ENCODE measurements at regions not wholly inside any gene's neighbourhood (a gene's known extent, or its start where the extent isn't known, plus 50 kb on each side); places are given as distances from the start of the nearest gene placed in this dataset.

GRCh38 chr4:156553659-156554058 is 417.9 kb downstream of the PDGFC start:
- H3K4me3 ChIP-seq = no peak overlapping the region

GRCh38 chr4:156547891-156548290 is 423.7 kb downstream of the PDGFC start:
- no peaks in the 10 kb centered on the region for H3K9me3 ChIP-seq
- intact Hi-C loops (cut with DNase I) = no loop called here
- H3K9ac ChIP-seq (ENCODE audit: low read depth in 2 of 2, low read length in 2 of 2) = no peak overlapping the region
- H3K4me3 ChIP-seq = no peak overlapping the region
- no peak for TF ChIP-seq CTCF (IDR thresholded peaks at IDR 0.05)
- H3K36me3 ChIP-seq = no peaks in the 10 kb centered on the region
- DNase-seq = no peak
- H3K4me1 ChIP-seq = no peaks in the 10 kb centered on the region
- H3K27ac ChIP-seq = no peak overlapping the region
- no peaks in the 10 kb centered on the region for H3K27me3 ChIP-seq

More at GRCh38 chr4:156553659-156554058, 417.9 kb downstream of the PDGFC start:
- no peak for DNase-seq
- Histone ChIP-seq H3K4me1 (no peaks in the 10 kb centered on the region), H3K9me3 (no peaks in the 10 kb centered on the region), H3K27me3 (no peaks in the 10 kb centered on the region), H3K36me3 (no peaks in the 10 kb centered on the region), H3K27ac (no peak overlapping the region), H3K9ac (ENCODE audit: low read depth in 2 of 2, low read length in 2 of 2) (no peak overlapping the region)
- no peak for TF ChIP-seq CTCF (IDR thresholded peaks at IDR 0.05)
- intact Hi-C loops (cut with DNase I) = no loop called here

- TF ChIP-seq CTCF (IDR thresholded peaks at IDR 0.05) = no peak
- Histone ChIP-seq H3K4me3 (no peak overlapping the region), H3K27me3 (no peaks in the 10 kb centered on the region), H3K9me3 (no peaks in the 10 kb centered on the region), H3K36me3 (no peaks in the 10 kb centered on the region), H3K9ac (ENCODE audit: low read depth in 2 of 2, low read length in 2 of 2) (no peak overlapping the region), H3K27ac (no peak overlapping the region), H3K4me1 (no peaks in the 10 kb centered on the region)
- no peak for DNase-seq
- intact Hi-C loops (cut with DNase I) = no loop called here
Observed at GRCh38 chr4:156547439-156547838, 424.2 kb downstream of the PDGFC start.

- H3K9ac ChIP-seq (ENCODE audit: low read depth in 2 of 2, low read length in 2 of 2) = no peak overlapping the region
- H3K27ac ChIP-seq = no peak overlapping the region
Observed at GRCh38 chr4:156545003-156545785, 426.4 kb downstream of the PDGFC start.

GRCh38 chr4:156539376-156539775 is 432.2 kb downstream of the PDGFC start:
- no peak for DNase-seq
- H3K9me3 ChIP-seq = no peaks in the 10 kb centered on the region
- intact Hi-C loops (cut with DNase I) = no loop called here
- no peaks in the 10 kb centered on the region for H3K27me3 ChIP-seq
- H3K4me3 ChIP-seq = no peak overlapping the region
- H3K9ac ChIP-seq (ENCODE audit: low read depth in 2 of 2, low read length in 2 of 2) = no peak overlapping the region
- no peaks in the 10 kb centered on the region for H3K4me1 ChIP-seq
- H3K36me3 ChIP-seq = no peaks in the 10 kb centered on the region
- TF ChIP-seq CTCF (IDR thresholded peaks at IDR 0.05) = no peak
- H3K27ac ChIP-seq = no peak overlapping the region

More at GRCh38 chr4:156545003-156545785, 426.4 kb downstream of the PDGFC start:
- TF ChIP-seq CTCF (IDR thresholded peaks at IDR 0.05) = no peak
- no peaks in the 10 kb centered on the region for H3K9me3 ChIP-seq
- H3K4me3 ChIP-seq = no peak overlapping the region
- no peaks in the 10 kb centered on the region for H3K27me3 ChIP-seq
- no peak for DNase-seq
- H3K4me1 ChIP-seq = no peaks in the 10 kb centered on the region
- H3K36me3 ChIP-seq = no peaks in the 10 kb centered on the region
- intact Hi-C loops (cut with DNase I) = no loop called here
